ENCODE measurements at regions not wholly inside any gene's neighbourhood (a gene's known extent, or its start where the extent isn't known, plus 50 kb on each side); places are given as distances from the start of the nearest gene placed in this dataset.

DNA sequence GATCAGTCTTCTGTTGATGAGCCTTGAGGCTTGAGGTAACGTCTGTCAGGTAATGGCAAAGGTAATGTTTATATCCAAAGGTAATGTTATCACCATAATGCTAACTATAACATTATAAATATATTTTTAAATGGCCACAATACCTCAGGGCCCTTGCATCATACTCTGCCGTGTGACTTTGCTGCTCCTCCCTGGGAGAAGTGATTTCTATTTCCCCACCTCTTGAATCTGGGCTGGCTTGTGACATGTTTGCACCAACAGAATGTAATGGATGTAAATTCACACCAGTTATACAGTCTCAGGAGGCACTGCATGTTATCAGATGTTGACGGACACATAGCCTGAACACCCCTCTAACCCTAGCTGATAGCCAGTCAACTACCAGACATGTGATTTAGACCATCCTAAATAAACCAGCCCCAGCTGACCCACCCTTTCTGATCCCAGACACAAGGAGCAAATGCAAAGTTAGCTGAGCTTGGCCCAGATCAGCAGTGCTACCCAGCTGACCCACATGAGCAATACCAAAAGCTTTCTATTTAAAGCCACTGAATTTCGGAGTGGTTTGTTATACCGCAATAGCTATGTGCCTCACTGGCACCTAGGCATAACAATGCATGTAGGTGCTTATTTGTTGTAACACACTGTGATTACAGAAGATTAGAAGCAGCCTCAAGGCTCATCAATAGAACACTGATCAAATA, 93.8 kb upstream of the SIRPA start:
- TF ChIP-seq, protein P1, sequence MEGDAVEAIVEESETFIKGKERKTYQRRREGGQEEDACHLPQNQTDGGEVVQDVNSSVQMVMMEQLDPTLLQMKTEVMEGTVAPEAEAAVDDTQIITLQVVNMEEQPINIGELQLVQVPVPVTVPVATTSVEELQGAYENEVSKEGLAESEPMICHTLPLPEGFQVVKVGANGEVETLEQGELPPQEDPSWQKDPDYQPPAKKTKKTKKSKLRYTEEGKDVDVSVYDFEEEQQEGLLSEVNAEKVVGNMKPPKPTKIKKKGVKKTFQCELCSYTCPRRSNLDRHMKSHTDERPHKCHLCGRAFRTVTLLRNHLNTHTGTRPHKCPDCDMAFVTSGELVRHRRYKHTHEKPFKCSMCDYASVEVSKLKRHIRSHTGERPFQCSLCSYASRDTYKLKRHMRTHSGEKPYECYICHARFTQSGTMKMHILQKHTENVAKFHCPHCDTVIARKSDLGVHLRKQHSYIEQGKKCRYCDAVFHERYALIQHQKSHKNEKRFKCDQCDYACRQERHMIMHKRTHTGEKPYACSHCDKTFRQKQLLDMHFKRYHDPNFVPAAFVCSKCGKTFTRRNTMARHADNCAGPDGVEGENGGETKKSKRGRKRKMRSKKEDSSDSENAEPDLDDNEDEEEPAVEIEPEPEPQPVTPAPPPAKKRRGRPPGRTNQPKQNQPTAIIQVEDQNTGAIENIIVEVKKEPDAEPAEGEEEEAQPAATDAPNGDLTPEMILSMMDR (conservative IDR thresholded peaks at IDR 0.05; ENCODE audit: low read depth, low read length): no peak
- TF ChIP-seq EZH2phosphoT487 (IDR thresholded peaks at IDR 0.05; ENCODE audit: borderline replicate concordance, low read length): no peak

Measured in PC-3 (cell line).